ENCODE measurements at regions not wholly inside any gene's neighbourhood (a gene's known extent, or its start where the extent isn't known, plus 50 kb on each side); places are given as distances from the start of the nearest gene placed in this dataset.

DNA sequence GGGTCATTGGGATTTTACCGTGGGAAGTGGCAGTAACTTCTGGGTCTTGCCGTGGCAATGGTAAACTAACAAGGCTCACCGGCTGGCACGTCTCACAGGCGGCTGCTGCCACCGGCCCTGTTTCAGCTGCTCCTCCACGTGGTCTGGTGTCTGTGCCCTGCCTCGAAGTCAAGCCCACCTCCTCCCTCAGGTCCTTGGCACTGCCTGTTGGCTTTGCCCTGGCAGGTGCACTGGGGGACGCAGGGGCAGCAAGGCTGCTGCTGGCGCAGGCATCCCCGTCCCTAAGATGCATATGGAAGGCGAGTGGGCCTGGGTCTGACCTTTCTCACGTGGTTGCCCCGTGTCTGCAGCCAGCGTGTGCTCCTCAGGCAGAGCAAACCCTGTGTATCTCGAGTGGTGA is 783.6 kb downstream of the BRD1 start:
- TF ChIP-seq, protein P1, sequence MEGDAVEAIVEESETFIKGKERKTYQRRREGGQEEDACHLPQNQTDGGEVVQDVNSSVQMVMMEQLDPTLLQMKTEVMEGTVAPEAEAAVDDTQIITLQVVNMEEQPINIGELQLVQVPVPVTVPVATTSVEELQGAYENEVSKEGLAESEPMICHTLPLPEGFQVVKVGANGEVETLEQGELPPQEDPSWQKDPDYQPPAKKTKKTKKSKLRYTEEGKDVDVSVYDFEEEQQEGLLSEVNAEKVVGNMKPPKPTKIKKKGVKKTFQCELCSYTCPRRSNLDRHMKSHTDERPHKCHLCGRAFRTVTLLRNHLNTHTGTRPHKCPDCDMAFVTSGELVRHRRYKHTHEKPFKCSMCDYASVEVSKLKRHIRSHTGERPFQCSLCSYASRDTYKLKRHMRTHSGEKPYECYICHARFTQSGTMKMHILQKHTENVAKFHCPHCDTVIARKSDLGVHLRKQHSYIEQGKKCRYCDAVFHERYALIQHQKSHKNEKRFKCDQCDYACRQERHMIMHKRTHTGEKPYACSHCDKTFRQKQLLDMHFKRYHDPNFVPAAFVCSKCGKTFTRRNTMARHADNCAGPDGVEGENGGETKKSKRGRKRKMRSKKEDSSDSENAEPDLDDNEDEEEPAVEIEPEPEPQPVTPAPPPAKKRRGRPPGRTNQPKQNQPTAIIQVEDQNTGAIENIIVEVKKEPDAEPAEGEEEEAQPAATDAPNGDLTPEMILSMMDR (IDR thresholded peaks at IDR 0.05) = no peak
- no peak for TF ChIP-seq POLR2A (IDR thresholded peaks at IDR 0.05)
- no peak for TF ChIP-seq EP300 (IDR thresholded peaks at IDR 0.05)
